GM20000 (cell line): ENCODE measurements at regions not wholly inside any gene's neighbourhood (a gene's known extent, or its start where the extent isn't known, plus 50 kb on each side); places are given as distances from the start of the nearest gene placed in this dataset.

Experiments used
- DNase-seq: peaks from one replicate; pipeline ENCODE4 v3.0.0; 2012; ENCODE audit warnings: low spot score
- CTCF ChIP-seq: IDR thresholded peaks from 2 replicates; pipeline ENCODE4 v1.5.1; 2012; ENCODE audit warnings: mild to moderate bottlenecking, control low read depth; ENCODE audit errors: extremely low read depth, missing control alignments

GRCh38 chr11:10373929-10374328 is 69.1 kb downstream of the ADM start:
- TF ChIP-seq CTCF: no peak
- no peak for DNase-seq

- no peak for DNase-seq
- TF ChIP-seq CTCF: no peak
Measured at GRCh38 chr11:10374386-10374785, 69.5 kb downstream of the ADM start.

- no peak for DNase-seq
- no peak for TF ChIP-seq CTCF
Measured at GRCh38 chr11:10375280-10375971, 70.6 kb downstream of the ADM start.

- no peak for TF ChIP-seq CTCF
- DNase-seq: no peak
Measured at GRCh38 chr11:10376061-10376460, 71.2 kb downstream of the ADM start.

GRCh38 chr11:10377183-10377582 is 72.3 kb downstream of the ADM start:
- TF ChIP-seq CTCF: no peak
- DNase-seq: no peak

- TF ChIP-seq CTCF: no peak
Measured at GRCh38 chr11:10378362-10378761, 73.5 kb downstream of the ADM start.

GRCh38 chr11:10379022-10379421 is 74.1 kb downstream of the ADM start:
- no peak for DNase-seq
- TF ChIP-seq CTCF: no peak

More at GRCh38 chr11:10378362-10378761, 73.5 kb downstream of the ADM start:
- no peak for DNase-seq
